Gastrocnemius medialis (tissue), 4 donors: ENCODE measurements at regions not wholly inside any gene's neighbourhood (a gene's known extent, or its start where the extent isn't known, plus 50 kb on each side); places are given as distances from the start of the nearest gene placed in this dataset.

Experiments
- ATAC-seq, 2 donors: fragments of 150-250 bp; one replicate each; pipeline ENCODE4 v1.9.1; 2016
- DNase-seq, 2 donors: peaks; one replicate each; pipeline ENCODE4 v3.0.0-alpha.2; 2019
- H3K27ac ChIP-seq, 4 donors: fragments of 200-600 bp; sonication (generic); 1 replicate in 1 of 4; 2 replicates in 3 of 4; pipeline ENCODE4 v1.5.1; 2016 to 2018; ENCODE audit warnings: mild to moderate bottlenecking in 2 of 4, moderate library complexity in 1 of 4
- H3K27me3 ChIP-seq, 3 donors: fragments of 200-600 bp; sonication (generic) in 2 of 3; 1 replicate in 1 of 3; 2 replicates in 2 of 3; pipeline versions ENCODE4 v1.5.1 to v1.6.0; 2016 to 2019; ENCODE audit warnings: mild to moderate bottlenecking in 1 of 3, moderate library complexity in 1 of 3
- H3K36me3 ChIP-seq, 2 donors: fragments of 200-600 bp; sonication (generic) in 1 of 2; one replicate each; pipeline ENCODE4 v1.5.1; 2017 to 2018
- H3K4me1 ChIP-seq, 2 donors: fragments of 200-600 bp; sonication (generic) in 1 of 2; one replicate each; pipeline ENCODE4 v1.5.1; 2016 to 2017; ENCODE audit warnings: mild to moderate bottlenecking in 2 of 2
- H3K4me3 ChIP-seq, 4 donors: fragments of 200-600 bp; sonication (generic) in 3 of 4; 1 replicate in 1 of 4; 2 replicates in 3 of 4; pipeline ENCODE4 v1.5.1; 2016 to 2019; ENCODE audit warnings: mild to moderate bottlenecking in 2 of 4
- H3K9me3 ChIP-seq, 3 donors: fragments of 200-600 bp; sonication (generic) in 2 of 3; 1 replicate in 1 of 3; 2 replicates in 2 of 3; pipeline ENCODE4 v1.5.1; 2016 to 2019
- CTCF ChIP-seq, 5 experiments: fragments of 450-650 bp in 3 of 5; fragments of 200-600 bp in 2 of 5; sonication (generic) in 2 of 5; IDR thresholded peaks in 4 of 5; conservative IDR thresholded peaks in 1 of 5; 1 replicate in 4 of 5; 2 replicates in 1 of 5; pipeline ENCODE4 v1.5.1; 2016 to 2019; ENCODE audit warnings: antibody characterized with exemption in 5 of 5, mild to moderate bottlenecking in 3 of 5, moderate library complexity in 3 of 5
- POLR2A ChIP-seq, 2 donors: fragments of 450-650 bp; IDR thresholded peaks; one replicate each; pipeline ENCODE4 v1.6.1; 2017; ENCODE audit warnings: antibody characterized with exemption in 2 of 2, mild to moderate bottlenecking in 2 of 2, moderate library complexity in 2 of 2
- in situ Hi-C, 4 donors: fragments of 200-750 bp; cut with MboI; loops; one replicate each; pipeline versions ENCODE4 v1.15.0 to v1.8.0; 2017; ENCODE audit warnings: low sequenced_read_pairs in 4 of 4
- intact Hi-C: fragments of 100-400 bp; cut with DNase I; formaldehyde crosslinking; loops from one replicate; pipeline ENCODE4 v1.15.1; 2023; ENCODE audit warnings: low total_unique reads

- H3K27me3 ChIP-seq: no peaks in the 10 kb centered on the region
- TF ChIP-seq POLR2A (IDR thresholded peaks at IDR 0.05) (no peak), CTCF (IDR thresholded peaks at IDR 0.05 in 4 of 5, conservative IDR thresholded peaks at IDR 0.05 in 1 of 5) (no peak)
- peaks cover 0 to 4% of the 10 kb centered on the region in 2 donors for H3K4me1 ChIP-seq
- no peaks in the 10 kb centered on the region for H3K36me3 ChIP-seq
- no peak overlapping the region for H3K4me3 ChIP-seq
- DNase-seq: no peak
- H3K9me3 ChIP-seq: no peaks in the 10 kb centered on the region
- H3K27ac ChIP-seq: no peak overlapping the region
- no peak for ATAC-seq
- in situ Hi-C loops (no loop called here), intact Hi-C loops (no loop called here)
These were observed 150.8 kb downstream of the EDN1 start for GRCh38 chr6:12440981-12441380.

- H3K9me3 ChIP-seq: no peaks in the 10 kb centered on the region
- no peak overlapping the region for H3K4me3 ChIP-seq
- no peaks in the 10 kb centered on the region for H3K27me3 ChIP-seq
- no peak for ATAC-seq
- no peaks in the 10 kb centered on the region for H3K36me3 ChIP-seq
- intact Hi-C loops (no loop called here), in situ Hi-C loops (no loop called here)
- TF ChIP-seq POLR2A (IDR thresholded peaks at IDR 0.05) (no peak), CTCF (IDR thresholded peaks at IDR 0.05 in 4 of 5, conservative IDR thresholded peaks at IDR 0.05 in 1 of 5) (no peak)
- H3K4me1 ChIP-seq: no peaks in the 10 kb centered on the region
- DNase-seq: no peak
- no peak overlapping the region for H3K27ac ChIP-seq
These were observed 152.3 kb downstream of the EDN1 start for GRCh38 chr6:12442455-12442854.

GRCh38 chr6:12446394-12446793, 156.2 kb downstream of the EDN1 start:
- no peak for TF ChIP-seq CTCF (IDR thresholded peaks at IDR 0.05 in 4 of 5, conservative IDR thresholded peaks at IDR 0.05 in 1 of 5)
- no peak for TF ChIP-seq POLR2A (IDR thresholded peaks at IDR 0.05)
- H3K27me3 ChIP-seq: no peaks in the 10 kb centered on the region
- no peaks in the 10 kb centered on the region for H3K4me1 ChIP-seq
- no peaks in the 10 kb centered on the region for H3K36me3 ChIP-seq
- DNase-seq: no peak
- H3K9me3 ChIP-seq: no peaks in the 10 kb centered on the region
- no peak for ATAC-seq
- H3K4me3 ChIP-seq: no peak overlapping the region
- H3K27ac ChIP-seq: no peak overlapping the region
- intact Hi-C loops: no loop called here
- in situ Hi-C loops: no loop called here

GRCh38 chr6:12449447-12449846, 159.3 kb downstream of the EDN1 start:
- Histone ChIP-seq H3K27ac (no peak overlapping the region), H3K36me3 (no peaks in the 10 kb centered on the region), H3K4me3 (no peak overlapping the region), H3K9me3 (no peaks in the 10 kb centered on the region), H3K27me3 (no peaks in the 10 kb centered on the region), H3K4me1 (no peaks in the 10 kb centered on the region)
- DNase-seq (no peak), ATAC-seq (no peak)
- TF ChIP-seq POLR2A (IDR thresholded peaks at IDR 0.05): no peak
- TF ChIP-seq CTCF (IDR thresholded peaks at IDR 0.05 in 4 of 5, conservative IDR thresholded peaks at IDR 0.05 in 1 of 5): no peak
- intact Hi-C loops: no loop called here
- in situ Hi-C loops: no loop called here

- Histone ChIP-seq H3K4me1 (no peaks in the 10 kb centered on the region), H3K9me3 (no peaks in the 10 kb centered on the region), H3K27ac (no peak overlapping the region), H3K27me3 (no peaks in the 10 kb centered on the region), H3K36me3 (no peaks in the 10 kb centered on the region), H3K4me3 (no peak overlapping the region)
- no peak for ATAC-seq
- in situ Hi-C loops: no loop called here
- intact Hi-C loops: no loop called here
- TF ChIP-seq CTCF (IDR thresholded peaks at IDR 0.05 in 4 of 5, conservative IDR thresholded peaks at IDR 0.05 in 1 of 5) (no peak), POLR2A (IDR thresholded peaks at IDR 0.05) (no peak)
- no peak for DNase-seq
These were observed 160.3 kb downstream of the EDN1 start for GRCh38 chr6:12450467-12450866.
